ENCODE measurements at regions not wholly inside any gene's neighbourhood (a gene's known extent, or its start where the extent isn't known, plus 50 kb on each side); places are given as distances from the start of the nearest gene placed in this dataset.

DNA sequence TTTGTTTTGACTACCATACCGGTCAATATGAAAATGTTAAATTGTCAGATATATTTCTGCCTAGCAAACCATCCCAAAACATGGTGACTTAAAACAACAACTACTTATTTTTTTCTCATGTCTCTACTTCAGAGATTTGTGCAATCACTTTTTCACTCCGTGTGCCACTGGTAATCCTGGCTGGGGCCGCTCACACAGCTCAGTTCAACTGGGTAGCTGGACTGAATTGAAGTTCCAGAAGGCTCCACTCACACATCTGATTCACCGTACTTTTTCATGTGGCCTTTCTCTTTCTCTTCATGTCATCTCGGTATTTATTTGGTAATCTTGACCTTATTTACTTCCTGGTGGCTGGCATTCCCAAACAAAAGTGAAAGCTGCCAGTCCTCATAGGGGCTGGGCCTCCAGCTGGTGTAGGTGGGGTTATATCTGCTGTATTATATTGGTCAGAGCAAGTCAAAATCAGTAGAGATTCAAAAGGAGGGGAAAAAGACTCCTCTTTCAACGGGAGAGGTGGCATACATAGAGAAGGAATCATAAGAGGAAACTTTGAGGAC, 513.9 kb upstream of the NXPH2 start:
- H3K36me3 ChIP-seq (replicated peaks; ENCODE audit: low read depth, low read length), result no peaks in the 10 kb centered on the region
- H2AFZ ChIP-seq (ENCODE audit: low read depth, low read length), result no peak overlapping the region
- H3K27ac ChIP-seq (ENCODE audit: low read length), result no peak overlapping the region
- no peaks in the 10 kb centered on the region for H4K20me1 ChIP-seq (ENCODE audit: insufficient read depth, low read length)
- no peaks in the 10 kb centered on the region for H3K79me2 ChIP-seq (ENCODE audit: low read length)
- no peaks in the 10 kb centered on the region for H3K27me3 ChIP-seq (ENCODE audit: low read depth, low read length)
- H3K4me3 ChIP-seq (ENCODE audit: low read length), result no peak overlapping the region
- TF ChIP-seq, protein P1, sequence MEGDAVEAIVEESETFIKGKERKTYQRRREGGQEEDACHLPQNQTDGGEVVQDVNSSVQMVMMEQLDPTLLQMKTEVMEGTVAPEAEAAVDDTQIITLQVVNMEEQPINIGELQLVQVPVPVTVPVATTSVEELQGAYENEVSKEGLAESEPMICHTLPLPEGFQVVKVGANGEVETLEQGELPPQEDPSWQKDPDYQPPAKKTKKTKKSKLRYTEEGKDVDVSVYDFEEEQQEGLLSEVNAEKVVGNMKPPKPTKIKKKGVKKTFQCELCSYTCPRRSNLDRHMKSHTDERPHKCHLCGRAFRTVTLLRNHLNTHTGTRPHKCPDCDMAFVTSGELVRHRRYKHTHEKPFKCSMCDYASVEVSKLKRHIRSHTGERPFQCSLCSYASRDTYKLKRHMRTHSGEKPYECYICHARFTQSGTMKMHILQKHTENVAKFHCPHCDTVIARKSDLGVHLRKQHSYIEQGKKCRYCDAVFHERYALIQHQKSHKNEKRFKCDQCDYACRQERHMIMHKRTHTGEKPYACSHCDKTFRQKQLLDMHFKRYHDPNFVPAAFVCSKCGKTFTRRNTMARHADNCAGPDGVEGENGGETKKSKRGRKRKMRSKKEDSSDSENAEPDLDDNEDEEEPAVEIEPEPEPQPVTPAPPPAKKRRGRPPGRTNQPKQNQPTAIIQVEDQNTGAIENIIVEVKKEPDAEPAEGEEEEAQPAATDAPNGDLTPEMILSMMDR (IDR thresholded peaks at IDR 0.05; ENCODE audit: low read depth, low read length), result no peak
- no peak for TF ChIP-seq EZH2phosphoT487 (IDR thresholded peaks at IDR 0.05; ENCODE audit: low read depth)
- no peaks in the 10 kb centered on the region for H3K9me3 ChIP-seq (ENCODE audit: insufficient read depth, low read length)
- no peak overlapping the region for H3K4me2 ChIP-seq (ENCODE audit: low read length)
- no peak overlapping the region for H3K9ac ChIP-seq (ENCODE audit: low read length)
- no peaks in the 10 kb centered on the region for H3K4me1 ChIP-seq (ENCODE audit: low read length)

DNA sequence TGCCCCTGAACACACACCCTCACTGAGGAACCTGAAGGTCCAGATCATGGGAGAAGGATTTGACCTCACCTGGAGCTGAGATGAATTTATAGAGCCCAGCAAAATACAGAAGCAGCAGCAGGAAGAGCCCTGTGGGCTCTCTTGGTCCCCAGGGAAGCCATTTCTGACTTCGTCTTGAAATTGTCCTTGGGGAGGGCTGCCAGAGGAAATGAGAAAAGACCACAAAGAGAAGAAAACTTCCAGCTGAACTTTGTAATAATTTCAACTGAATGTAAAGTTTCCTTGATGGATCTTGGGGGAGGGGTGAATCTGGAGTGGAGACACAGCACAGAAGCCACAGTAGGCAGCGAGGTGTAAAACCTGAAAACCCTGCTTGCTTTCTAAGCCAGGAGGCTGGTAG, 500.9 kb upstream of the NXPH2 start:
- Histone ChIP-seq H3K9ac (ENCODE audit: low read length) (no peak overlapping the region), H3K4me3 (ENCODE audit: low read length) (no peak overlapping the region), H3K4me2 (ENCODE audit: low read length) (no peak overlapping the region), H3K36me3 (replicated peaks; ENCODE audit: low read depth, low read length) (no peaks in the 10 kb centered on the region), H3K27me3 (ENCODE audit: low read depth, low read length) (no peaks in the 10 kb centered on the region), H3K9me3 (ENCODE audit: insufficient read depth, low read length) (peaks cover 3% of the 10 kb centered on the region; the same call in 1 of the 2 replicates), H3K79me2 (ENCODE audit: low read length) (no peaks in the 10 kb centered on the region), H3K27ac (ENCODE audit: low read length) (no peak overlapping the region), H4K20me1 (ENCODE audit: insufficient read depth, low read length) (no peaks in the 10 kb centered on the region), H2AFZ (ENCODE audit: low read depth, low read length) (no peak overlapping the region), H3K4me1 (ENCODE audit: low read length) (no peaks in the 10 kb centered on the region)
- TF ChIP-seq, protein P1 (IDR thresholded peaks at IDR 0.05; ENCODE audit: low read depth, low read length), result no peak

DNA sequence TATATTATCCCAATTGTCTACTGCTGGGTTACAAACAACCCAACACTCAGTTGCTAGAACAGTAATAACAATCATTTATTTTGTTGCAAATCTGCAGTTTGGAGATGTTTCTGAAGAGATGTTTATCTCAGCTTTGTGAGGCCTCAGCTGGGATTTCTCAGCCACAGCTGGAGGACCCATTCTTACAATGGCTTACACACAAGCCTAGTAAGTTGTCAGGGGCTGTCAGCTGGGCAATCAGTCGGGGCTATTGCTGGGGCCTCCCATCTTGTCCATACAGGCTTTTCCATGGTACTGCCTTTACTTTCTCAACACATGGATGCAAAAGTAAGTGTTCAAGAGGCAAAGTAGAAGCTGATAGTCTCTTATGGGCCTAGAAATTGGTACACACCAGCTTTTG, 491.7 kb upstream of the NXPH2 start:
- H3K27me3 ChIP-seq (ENCODE audit: low read depth, low read length), result no peaks in the 10 kb centered on the region
- no peak overlapping the region for H3K9ac ChIP-seq (ENCODE audit: low read length)
- no peaks in the 10 kb centered on the region for H3K79me2 ChIP-seq (ENCODE audit: low read length)
- H3K4me2 ChIP-seq (ENCODE audit: low read length), result no peak overlapping the region
- H3K4me1 ChIP-seq (ENCODE audit: low read length), result no peaks in the 10 kb centered on the region
- H4K20me1 ChIP-seq (ENCODE audit: insufficient read depth, low read length), result no peaks in the 10 kb centered on the region
- H3K36me3 ChIP-seq (replicated peaks; ENCODE audit: low read depth, low read length), result no peaks in the 10 kb centered on the region
- H2AFZ ChIP-seq (ENCODE audit: low read depth, low read length), result no peak overlapping the region
- H3K9me3 ChIP-seq (ENCODE audit: insufficient read depth, low read length), result no peaks in the 10 kb centered on the region
- no peak overlapping the region for H3K27ac ChIP-seq (ENCODE audit: low read length)
- H3K4me3 ChIP-seq (ENCODE audit: low read length), result no peak overlapping the region
- TF ChIP-seq, protein P1 (IDR thresholded peaks at IDR 0.05; ENCODE audit: low read depth, low read length), result no peak
- TF ChIP-seq EZH2phosphoT487 (IDR thresholded peaks at IDR 0.05; ENCODE audit: low read depth), result no peak

DNA sequence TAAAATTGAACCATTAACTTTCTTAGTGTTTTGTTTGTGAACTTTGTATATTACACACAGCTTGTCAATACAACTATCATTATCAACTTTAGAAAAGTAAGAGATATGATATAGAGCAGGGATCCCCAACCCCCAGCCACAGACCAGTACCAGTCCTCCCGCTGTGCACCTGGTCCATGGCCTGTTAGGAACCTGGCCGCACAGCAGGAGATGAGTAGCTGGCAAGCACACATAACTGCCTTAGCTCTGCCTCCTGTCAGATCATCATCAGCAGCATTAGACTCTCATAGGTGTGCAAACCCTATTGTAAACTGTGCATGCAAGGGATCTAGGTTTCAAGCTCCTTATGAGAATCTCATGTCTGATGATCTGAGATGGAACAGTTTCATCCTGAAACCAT, 491.0 kb upstream of the NXPH2 start:
- Histone ChIP-seq H4K20me1 (ENCODE audit: insufficient read depth, low read length) (no peaks in the 10 kb centered on the region), H2AFZ (ENCODE audit: low read depth, low read length) (no peak overlapping the region), H3K4me1 (ENCODE audit: low read length) (no peaks in the 10 kb centered on the region), H3K79me2 (ENCODE audit: low read length) (no peaks in the 10 kb centered on the region), H3K9ac (ENCODE audit: low read length) (no peak overlapping the region), H3K4me2 (ENCODE audit: low read length) (no peak overlapping the region), H3K4me3 (ENCODE audit: low read length) (no peak overlapping the region), H3K36me3 (replicated peaks; ENCODE audit: low read depth, low read length) (no peaks in the 10 kb centered on the region), H3K9me3 (ENCODE audit: insufficient read depth, low read length) (no peaks in the 10 kb centered on the region), H3K27ac (ENCODE audit: low read length) (no peak overlapping the region), H3K27me3 (ENCODE audit: low read depth, low read length) (no peaks in the 10 kb centered on the region)
- no peak for TF ChIP-seq EZH2phosphoT487 (IDR thresholded peaks at IDR 0.05; ENCODE audit: low read depth)
- TF ChIP-seq, protein P1 (IDR thresholded peaks at IDR 0.05; ENCODE audit: low read depth, low read length), result no peak

All from OCI-LY3 (cell line).